Myocyte (in vitro differentiated cells): ENCODE measurements at regions not wholly inside any gene's neighbourhood (a gene's known extent, or its start where the extent isn't known, plus 50 kb on each side); places are given as distances from the start of the nearest gene placed in this dataset.
A peak's percentile ranks its signal among the peaks of the same experiment; 100 is the strongest.

Source experiments
- DNase-seq: peaks from one replicate; pipeline ENCODE4 v3.0.0-alpha.2; 2012; ENCODE audit warnings: low read depth

DNA sequence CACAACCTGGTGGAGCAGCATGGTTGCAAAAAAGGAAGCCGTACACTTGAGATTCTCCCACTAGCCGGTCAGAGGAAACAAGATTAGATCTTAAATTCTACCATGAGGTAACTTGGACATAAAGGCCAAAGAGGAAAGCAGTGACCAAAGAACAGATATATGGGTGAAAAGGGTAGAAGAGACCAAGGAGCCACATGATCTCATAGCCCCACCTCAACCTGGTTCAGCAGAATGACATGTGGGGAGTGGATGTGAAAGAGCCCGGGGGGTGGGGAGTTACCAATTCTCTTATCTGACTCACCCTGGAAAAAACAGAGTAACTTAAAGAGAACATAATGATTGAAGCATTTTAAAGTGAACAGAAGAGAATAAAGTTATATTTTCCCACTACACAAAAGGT lies 683.0 kb downstream of the DSC3 start:
- DNase-seq: no peak

DNA sequence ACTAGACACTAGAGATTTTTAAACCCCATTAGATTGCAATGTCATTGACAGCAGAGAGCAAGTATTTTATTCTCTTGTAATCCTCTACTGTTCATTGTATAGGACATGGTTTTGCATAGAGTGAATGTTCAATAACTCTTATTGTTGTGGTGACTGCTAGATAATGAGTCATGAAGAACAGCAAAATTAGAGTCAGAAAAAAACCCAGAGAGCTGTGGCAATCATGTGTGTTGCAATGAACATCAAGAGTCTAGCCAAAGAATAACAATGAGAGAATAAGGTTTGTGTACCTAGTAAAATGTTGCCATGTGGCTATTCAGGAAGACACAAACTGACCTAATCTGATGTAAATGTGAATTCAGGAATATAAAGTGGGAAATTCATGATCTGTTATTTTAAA lies 684.0 kb downstream of the DSC3 start:
- DNase-seq: peak; percentile 12

DNA sequence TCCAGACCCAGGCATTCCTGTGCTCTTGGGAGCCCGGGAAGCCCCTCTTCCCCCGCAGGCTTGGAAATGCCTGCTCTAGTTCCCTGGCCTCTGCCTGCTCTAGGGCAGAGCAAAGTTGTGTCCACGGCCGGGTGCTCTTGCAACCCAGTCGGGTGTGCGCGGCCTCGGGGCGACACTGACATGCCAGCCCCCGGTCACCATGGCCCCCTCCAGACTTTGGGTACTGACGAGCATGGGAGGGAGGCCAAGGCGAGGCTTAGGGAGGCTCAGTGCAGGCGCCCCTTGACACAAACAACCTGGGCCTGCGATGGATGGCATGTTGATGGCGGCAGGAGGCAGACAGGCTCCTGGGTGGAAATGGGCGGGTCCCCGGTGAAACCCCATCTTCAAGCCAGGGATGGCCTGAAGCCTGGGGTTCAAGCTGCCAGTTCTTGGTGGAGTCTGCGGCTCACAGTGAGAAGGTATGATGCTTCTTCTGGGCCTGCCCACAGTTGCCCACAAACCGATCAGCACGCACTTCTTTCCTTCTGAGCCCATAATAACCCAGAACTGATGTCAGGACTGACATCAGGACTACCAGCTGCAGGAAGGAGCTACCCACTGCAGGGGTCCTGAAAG lies 689.9 kb downstream of the DSC3 start:
- DNase-seq: no peak

DNA sequence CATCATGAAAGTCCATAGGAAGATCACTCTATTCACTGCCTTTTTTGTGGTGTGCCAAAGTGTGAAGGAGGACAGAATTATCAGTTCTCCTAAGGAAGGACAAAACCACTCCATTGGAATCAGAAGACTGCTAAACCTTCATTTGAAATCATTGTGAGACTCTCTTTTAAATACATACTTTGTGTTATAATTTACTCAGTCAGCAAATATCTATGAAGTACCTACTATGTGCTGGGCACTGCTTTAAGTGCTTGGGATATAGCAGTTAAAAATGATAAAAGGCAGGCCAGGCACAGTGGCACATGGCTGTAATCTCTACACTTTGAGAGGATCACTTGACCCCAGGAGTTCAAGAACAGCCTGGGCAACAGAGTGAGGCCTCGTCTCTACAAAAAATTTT lies 692.3 kb downstream of the DSC3 start:
- no peak for DNase-seq

GRCh38 chr18:30343090-30343489 lies 699.5 kb downstream of the DSC3 start:
- DNase-seq: no peak

DNA sequence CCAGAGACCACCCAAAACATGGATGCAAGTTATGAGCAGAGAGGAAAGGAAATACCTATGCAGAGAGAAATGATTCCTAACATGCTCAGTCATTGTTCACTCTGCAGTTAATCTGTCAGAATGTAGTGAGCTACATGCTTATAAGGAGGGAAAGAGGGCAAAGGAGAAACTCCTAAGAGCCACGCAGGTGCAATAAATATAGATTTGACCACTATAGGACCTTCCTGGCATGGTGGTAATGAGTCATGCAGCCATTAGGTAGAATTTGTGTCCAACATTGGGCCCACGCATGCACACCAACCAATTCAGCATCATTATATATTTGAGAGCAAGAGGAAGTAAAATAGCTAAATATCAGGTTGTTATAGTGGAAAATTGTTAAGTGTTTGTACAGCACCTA lies 699.9 kb downstream of the DSC3 start:
- no peak for DNase-seq

DNA sequence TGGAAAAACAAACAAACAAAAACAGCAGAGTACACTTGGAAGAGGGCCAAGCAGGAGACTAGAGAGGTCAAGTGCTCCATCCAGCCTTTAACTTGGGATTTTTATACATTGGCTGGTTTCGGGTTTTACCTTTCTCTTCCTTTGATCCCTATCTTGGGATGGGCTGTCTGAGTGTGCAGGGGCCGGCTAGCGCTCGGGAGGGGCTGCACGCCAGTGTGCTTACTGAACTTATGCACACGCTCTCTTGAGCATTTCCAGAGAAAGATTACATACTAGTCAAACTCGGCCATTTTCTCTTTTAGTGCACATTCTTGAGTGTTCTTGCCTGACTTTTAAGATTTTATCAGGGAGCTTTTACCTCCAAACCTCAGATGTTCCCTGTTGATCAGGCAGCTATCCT lies 707.8 kb downstream of the DSC3 start:
- DNase-seq: no peak

- DNase-seq: no peak
Observed at GRCh38 chr18:30333310-30333709, 709.2 kb downstream of the DSC3 start.

DNA sequence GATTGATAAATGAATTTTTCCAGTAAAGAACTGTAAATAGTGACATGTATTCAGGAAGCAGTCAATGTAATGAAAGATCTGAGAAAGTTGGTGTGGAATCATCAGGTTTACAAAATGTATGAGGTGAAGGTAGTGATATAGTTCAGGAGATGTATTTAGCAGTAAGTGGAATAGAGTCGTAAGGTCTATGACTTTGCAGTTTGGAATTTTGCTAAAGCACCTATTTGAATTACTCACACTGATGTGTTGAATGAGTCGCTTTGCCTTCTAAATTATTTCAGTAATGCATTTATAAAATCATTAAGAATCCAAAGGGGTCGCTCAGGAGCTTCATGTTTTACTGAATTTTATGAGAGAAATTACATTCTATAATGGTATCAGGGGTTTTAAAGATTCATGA lies 713.7 kb downstream of the DSC3 start:
- DNase-seq: no peak

DNA sequence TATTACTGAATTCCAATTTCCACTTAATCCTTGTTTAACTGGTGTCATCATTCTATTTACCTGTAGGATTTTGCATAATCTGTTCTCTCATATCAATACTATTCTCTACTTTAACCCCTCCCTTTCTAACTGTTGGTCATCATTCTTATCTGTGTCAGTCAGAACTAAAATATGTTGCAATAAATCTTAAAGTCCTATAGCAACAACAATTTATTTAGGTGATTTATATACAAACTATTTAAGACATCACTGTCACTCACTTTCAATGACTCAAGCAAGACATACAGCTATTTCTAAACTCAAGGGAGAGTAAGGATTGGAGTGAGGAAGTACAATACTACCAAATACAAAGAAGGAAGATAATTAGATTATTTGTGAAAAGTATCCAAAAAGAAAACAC lies 740.4 kb downstream of the DSC3 start:
- DNase-seq: no peak

- no peak for DNase-seq
Observed at GRCh38 chr18:30298769-30299168, 743.8 kb downstream of the DSC3 start.

GRCh38 chr18:30288662-30289414 lies 753.7 kb downstream of the DSC3 start:
- no peak for DNase-seq

GRCh38 chr18:30280861-30281470 lies 761.6 kb downstream of the DSC3 start:
- DNase-seq: peak; percentile 84

DNA sequence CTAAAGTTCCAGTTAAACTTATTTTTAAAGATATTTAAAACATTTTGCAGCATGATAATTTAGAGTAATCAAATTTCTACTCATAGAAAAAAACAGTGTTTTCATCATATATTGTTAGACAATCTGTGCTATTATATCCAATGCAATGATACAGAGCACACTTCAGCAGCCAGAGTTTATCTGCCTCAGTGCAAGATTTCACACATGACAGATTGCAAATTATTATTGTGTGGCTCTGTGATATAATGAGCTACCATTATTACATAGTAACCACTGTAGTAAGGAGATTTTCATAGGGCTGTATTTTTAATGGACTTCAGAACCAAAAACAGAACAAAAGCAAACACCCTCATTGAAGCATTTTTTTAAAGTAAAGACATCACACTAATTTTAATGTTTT lies 762.4 kb downstream of the DSC3 start:
- DNase-seq: no peak

DNA sequence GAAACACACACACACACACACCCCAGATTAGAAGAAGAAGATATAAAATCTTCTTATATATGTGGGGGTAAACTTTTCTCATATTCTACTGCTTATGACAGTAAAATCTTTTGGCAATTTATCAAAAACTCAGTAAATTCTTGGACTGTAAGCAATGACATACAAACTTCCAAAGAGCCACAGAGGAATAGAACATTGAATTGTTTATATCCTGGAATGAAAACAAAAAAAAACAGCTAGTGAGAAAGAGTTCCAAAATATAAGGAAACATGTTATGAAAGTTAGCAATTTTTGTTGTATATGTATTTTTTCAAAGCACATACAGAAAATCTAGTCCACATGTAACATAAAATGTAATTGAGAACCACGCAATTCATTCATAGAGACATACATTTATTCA lies 764.9 kb downstream of the DSC3 start:
- DNase-seq: peak; percentile 5

DNA sequence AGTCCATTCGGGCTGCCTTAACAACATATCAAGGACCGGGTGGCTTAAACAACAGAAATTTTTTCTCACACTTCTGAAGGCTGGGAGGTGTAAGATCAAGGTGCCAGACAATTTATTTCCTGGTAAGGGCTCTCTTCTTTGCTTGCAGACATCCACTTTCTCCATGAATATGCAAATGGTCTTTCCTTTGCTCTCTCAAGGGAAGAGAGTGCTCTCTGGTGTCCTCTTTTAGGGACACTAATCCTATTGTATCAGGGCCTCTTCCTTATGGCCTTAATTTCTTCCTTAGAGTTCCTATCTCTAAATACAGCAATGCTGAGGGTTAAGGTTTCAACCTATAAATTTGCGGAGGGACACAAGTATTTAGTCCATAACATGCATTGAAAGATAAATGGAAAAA lies 770.8 kb downstream of the DSC3 start:
- DNase-seq: no peak

DNA sequence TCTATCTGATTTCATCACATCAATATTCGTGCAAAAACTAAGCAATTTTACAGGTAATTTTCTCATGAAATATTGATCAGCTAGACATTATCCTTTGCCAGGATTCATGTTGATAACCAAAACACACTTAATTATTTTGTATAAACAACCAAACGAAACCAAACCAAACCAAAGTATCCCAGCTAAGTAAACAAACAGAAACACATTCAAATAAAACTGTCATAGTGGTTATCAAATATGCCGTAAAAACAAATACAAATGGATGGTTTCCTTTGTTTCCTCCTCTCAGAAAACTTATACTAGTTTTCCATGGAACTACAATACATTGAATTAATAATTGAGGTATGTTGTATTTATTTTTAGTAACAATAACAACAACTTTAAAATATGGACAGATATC lies 777.4 kb downstream of the DSC3 start:
- DNase-seq: no peak

DNA sequence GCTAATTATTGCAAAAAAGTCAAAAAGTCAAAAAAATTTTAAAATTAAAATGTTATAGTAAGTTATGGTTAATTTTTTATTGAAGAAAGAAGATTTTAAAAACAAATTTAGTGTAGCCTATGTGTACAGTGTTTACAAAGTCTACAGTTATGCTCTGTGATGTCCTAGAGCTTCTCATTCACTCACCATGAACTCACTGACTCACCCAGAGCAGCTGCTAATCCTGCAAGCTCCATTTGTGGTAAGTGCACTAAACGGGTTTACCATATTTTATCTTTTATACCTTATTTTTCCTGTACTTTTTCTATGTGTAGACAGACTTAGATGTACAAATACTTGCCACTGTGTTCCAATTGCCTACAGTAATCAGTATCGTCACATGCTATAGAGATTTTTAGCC lies 788.2 kb downstream of the DSC3 start:
- peak; percentile 63 for DNase-seq

DNA sequence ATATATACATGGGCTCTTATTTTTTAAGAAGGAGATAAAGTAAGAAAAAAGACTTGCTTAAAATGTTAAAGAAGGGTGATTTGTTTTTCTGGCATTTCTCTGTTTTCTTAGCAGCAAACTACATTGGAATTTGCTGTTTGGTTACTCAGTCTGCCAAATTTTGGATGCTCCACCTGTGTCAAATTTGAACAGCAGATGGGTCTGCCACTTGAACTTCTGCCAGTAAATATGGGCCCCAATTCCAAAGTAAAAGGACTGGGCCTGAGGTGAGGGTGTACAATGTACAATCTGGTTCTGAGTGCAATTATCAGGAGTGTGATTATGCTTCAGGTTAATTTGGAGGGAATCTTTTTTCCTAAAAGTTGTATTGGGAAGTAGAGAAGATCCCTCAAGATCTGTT lies 794.5 kb downstream of the DSC3 start:
- peak; percentile 11 for DNase-seq

DNA sequence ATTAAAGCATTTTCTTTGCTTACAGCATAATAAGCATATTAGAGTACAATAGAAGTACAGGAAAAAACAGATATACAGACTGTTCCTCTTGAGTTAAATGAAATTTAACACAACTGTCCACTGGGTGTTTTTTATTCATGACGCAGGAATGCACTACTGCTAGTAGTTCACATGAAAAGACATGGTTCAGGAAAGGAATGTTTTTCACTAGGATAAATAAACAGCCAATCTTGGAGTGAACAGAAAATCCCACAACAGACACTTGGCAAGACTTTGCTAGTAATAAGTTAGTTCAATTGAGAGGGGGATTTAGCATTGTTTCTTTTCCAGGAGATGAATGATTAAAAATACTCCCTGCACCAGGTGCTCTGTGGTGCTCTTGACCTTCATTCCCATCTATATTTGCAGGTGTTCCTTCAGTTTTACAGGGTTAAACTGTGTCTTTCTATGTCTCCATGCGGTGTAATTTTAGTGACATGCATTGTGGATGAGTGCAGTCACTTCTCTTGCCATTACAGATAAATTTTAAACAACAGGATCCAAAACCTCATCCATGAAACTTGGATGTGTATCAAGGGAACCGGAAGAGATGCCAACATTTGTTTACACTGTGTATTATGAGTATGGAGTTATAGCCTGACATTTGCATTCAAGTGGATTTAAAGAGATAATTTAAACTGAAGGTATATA lies 796.6 kb downstream of the DSC3 start:
- peak; percentile 9 for DNase-seq

GRCh38 chr18:30234755-30235154 lies 807.8 kb downstream of the DSC3 start:
- DNase-seq: no peak

DNA sequence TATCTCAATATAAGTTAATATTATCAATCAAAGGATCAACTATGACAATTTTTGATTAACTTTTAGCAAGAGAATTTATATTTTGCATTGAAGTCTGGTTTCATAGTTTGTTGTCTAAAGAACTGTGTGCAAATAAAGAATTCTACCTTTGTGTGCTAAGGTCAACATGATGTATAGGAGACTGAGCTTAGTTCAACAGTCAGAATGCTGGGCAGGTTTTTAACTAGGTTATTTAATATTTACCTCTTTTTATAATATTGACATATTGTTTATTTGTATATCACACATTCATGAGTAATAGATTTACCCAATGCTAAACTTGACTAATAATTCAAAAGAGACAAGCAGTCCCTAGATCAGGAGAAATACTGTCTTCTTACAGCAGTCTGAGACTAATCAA lies 831.4 kb downstream of the DSC3 start:
- DNase-seq: no peak
